Dendritic cell treated with granulocyte-macrophage colony-stimulating factor and Interleukin-4, amounts not matched to agents 40 ng/mL and 50 ng/mL, for 4 days (primary cell): ENCODE measurements at regions not wholly inside any gene's neighbourhood (a gene's known extent, or its start where the extent isn't known, plus 50 kb on each side); places are given as distances from the start of the nearest gene placed in this dataset.

ENCODE experiments used
- H3K27ac Mint-ChIP-seq: one replicate; pipeline ENCODE4 v1.8.0; 2022; ENCODE audit warnings: mild to moderate bottlenecking, mixed read lengths
- H3K27me3 Mint-ChIP-seq: one replicate; pipeline ENCODE4 v1.8.0; 2022; ENCODE audit warnings: mild to moderate bottlenecking, mixed read lengths
- H3K36me3 Mint-ChIP-seq: one replicate; pipeline ENCODE4 v1.8.0; 2022; ENCODE audit warnings: low read depth, mixed read lengths
- H3K4me1 Mint-ChIP-seq: one replicate; pipeline ENCODE4 v1.8.0; 2022; ENCODE audit warnings: low read depth, mixed read lengths
- H3K4me3 Mint-ChIP-seq: one replicate; pipeline ENCODE4 v1.8.0; 2022; ENCODE audit warnings: mild to moderate bottlenecking, moderate library complexity, mixed read lengths
- H3K9me3 Mint-ChIP-seq: one replicate; pipeline ENCODE4 v1.8.0; 2022; ENCODE audit warnings: mixed read lengths
- intact Hi-C: fragments of 100-400 bp; cut with micrococcal nuclease; formaldehyde crosslinking; loops from one replicate; pipeline ENCODE4 v1.15.0; 2022

DNA sequence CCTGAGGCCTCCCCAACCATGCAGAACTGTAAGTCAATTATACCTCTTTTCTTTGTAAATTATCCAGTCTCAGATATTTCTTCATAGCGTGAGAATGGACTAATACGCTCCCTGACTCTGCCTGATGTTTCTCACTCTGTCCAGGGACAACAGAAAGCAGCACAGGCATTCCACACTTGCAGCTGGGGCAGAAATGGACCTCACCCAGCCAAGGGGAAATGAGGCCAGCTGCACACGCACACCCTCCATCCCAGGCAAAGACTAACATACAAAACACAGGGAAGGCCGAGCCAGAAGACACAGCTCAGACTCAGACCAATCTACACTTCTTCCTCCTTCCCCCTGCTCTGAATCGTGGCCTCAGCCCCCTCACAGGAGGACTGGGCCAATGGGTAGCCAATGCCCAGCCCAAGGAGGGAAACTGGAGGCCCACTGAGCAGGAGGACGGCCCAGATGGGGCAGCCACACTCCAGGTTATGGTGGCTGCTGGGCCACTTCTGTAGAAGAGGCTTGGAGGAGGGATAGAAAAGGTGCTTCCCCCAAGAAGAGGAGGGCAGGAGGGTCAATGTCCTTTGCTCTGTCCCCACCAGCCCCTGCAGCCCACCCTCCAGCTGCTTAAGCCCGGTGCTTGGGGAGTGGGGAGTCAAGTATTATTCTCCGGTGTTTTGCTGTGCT lies 228.4 kb downstream of the NPHP4 start:
- no peaks in the 10 kb centered on the region for H3K4me1 Mint-ChIP-seq
- no peak overlapping the region for H3K4me3 Mint-ChIP-seq
- H3K36me3 Mint-ChIP-seq, result no peaks in the 10 kb centered on the region
- H3K9me3 Mint-ChIP-seq, result peaks cover 23% of the 10 kb centered on the region
- H3K27ac Mint-ChIP-seq, result no peak overlapping the region
- H3K27me3 Mint-ChIP-seq, result peaks cover 27% of the 10 kb centered on the region
- intact Hi-C loops, result no loop called here

DNA sequence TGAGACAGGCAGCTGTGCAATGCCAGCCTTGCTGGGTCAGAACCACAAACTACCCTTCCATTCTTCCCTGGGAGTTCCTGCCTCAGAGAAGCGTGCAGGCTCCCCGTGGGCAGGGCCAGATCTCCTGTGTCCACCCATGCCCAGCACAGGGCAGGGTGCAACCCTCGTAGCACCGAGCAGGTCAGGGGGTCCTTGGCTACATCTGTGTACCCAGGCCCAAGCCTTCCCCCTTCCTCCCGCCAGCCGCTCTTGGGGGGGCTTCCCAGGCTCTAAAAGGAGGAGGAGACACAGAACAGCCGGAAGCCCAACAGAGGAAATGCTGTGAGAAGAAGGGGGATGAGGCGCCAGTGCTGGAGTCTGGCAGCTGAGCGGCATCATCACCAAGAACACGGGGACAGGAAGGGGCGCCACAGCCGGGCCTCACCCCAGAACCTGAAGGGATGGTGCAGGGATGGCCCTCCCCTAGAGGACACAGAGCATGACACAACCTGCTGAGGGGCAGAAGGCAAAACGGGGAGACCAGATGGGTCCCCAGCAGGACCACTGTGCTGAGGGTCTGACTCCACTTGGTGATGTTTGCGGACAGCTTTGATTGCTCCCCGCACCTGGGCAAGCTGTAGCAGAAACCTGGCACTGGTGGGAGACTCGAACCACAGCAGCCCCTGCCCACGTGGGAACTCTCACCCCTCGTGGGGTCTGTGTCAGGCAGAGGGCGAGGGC lies 233.2 kb downstream of the NPHP4 start:
- H3K4me3 Mint-ChIP-seq, result no peak overlapping the region
- peaks cover 9% of the 10 kb centered on the region for H3K27me3 Mint-ChIP-seq
- H3K36me3 Mint-ChIP-seq, result no peaks in the 10 kb centered on the region
- intact Hi-C loops, result no loop called here
- no peaks in the 10 kb centered on the region for H3K4me1 Mint-ChIP-seq
- H3K9me3 Mint-ChIP-seq, result peaks cover 18% of the 10 kb centered on the region
- H3K27ac Mint-ChIP-seq, result no peak overlapping the region

DNA sequence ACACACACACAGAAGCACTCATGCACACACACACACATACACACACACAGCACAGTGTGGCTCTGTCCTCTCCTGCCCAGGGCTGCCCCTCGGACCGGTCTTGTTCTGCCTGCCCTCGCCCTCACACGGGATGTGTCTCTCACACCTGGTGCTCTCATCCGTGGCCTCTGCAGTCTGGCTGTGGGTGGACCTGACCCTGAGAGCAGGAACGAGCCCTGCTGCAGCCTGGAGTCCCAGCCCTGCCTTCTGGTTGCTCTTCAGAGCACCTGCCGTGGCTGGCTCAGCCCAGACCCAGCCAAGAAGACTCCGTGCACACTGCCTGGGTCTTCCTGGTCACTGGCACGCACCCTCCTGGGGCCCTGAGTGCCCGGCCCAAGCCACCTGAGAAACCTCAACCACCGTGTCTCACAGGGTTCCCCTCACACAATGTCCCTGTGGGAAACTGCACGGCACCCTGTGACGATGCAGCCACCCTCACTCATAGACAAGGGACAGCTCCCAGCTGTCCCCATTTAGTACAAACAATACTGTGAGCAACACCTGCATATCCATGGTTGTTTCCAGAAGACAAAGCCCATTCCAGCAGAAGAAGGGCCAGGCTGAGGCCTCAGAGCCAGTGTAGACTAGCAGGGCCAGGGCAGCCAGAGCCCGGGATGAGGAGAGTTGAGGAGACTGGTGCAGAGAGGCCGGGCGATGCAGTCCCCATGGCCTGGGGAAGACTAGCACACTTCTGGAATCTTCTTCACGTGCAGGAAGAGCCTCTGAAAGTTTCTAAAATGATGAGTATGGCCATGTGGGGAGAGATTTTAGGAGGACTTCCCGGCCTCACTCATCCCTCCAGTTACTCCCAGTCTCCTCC lies 234.0 kb downstream of the NPHP4 start:
- peaks cover 4% of the 10 kb centered on the region for H3K27me3 Mint-ChIP-seq
- no peaks in the 10 kb centered on the region for H3K4me1 Mint-ChIP-seq

DNA sequence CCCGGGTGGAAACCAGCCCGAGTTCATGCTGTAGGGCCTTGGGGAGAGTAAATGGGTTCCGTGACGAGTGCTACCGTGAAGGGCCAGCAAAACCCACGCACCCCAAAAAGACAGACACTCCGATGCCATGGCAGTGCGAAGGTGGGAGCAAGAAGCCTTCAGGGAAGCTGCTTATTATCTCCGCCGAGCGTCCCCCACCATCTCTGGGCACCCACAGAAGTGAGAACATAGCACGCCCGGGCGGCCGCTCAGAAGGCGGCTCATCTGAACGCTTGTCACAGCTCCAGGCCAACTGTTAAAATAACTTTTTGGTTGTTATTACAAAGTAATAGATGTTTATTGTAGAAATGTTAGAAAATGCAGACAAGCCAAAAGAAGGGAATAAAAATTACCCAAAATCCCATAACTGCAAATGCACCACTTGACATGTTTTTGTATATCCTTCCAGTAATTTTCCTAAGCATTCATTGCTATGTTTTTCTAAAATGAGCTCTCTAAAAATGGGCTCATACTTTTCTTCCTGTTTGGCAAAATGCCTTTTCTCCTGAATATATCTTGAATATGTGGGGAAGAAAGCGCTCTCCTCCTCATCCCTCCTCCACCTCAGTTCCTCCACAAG lies 234.9 kb downstream of the NPHP4 start:
- no peak overlapping the region for H3K27ac Mint-ChIP-seq
- peaks cover 8% of the 10 kb centered on the region for H3K9me3 Mint-ChIP-seq
- no peaks in the 10 kb centered on the region for H3K36me3 Mint-ChIP-seq
- H3K4me3 Mint-ChIP-seq, result no peak overlapping the region
- H3K27me3 Mint-ChIP-seq, result peaks cover 4% of the 10 kb centered on the region
- H3K4me1 Mint-ChIP-seq, result no peaks in the 10 kb centered on the region
- intact Hi-C loops, result no loop called here

More for the DNA sequence above, 234.0 kb downstream of the NPHP4 start:
- Mint-ChIP-seq H3K27ac (no peak overlapping the region), H3K36me3 (no peaks in the 10 kb centered on the region), H3K4me3 (no peak overlapping the region), H3K9me3 (peaks cover 10% of the 10 kb centered on the region)
- intact Hi-C loops, result no loop called here

DNA sequence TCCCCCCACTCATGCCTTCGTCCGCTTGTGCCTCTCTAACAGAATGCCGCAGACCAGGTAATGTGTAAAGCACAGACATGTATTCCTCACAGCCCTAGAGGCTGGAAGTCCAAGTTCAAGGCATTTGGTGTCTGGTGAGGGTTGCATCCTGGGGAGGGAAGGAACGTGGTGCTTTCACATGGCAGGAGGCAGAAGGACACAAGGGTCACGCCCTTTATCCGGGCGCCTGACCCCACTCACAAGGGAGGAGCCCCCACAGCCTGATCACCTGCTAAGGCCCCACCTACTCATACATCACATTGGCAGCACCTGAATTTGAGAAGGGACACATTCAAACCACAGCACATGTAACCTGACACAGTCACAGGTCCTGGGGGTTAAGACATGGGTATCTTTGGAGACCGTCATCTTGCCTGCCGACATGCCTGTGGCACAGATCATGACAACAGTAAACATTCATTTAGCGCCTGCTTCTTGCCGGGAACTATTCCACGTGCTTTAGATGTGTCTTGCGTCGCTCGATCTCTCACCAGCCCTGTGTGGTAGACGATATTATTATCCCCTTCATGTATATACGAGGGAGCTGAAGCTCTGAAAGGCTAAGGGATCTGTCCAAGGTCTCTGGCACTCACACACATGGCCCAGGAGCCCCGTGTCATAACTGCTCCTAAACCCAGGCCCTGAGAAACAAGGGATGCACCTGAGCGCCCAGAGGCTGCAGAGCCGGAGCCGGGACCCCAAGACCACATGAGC lies 235.6 kb downstream of the NPHP4 start:
- intact Hi-C loops, result no loop called here
- H3K36me3 Mint-ChIP-seq, result no peaks in the 10 kb centered on the region
- H3K4me1 Mint-ChIP-seq, result no peaks in the 10 kb centered on the region
- peaks cover 8% of the 10 kb centered on the region for H3K9me3 Mint-ChIP-seq
- H3K27me3 Mint-ChIP-seq, result peaks cover 4% of the 10 kb centered on the region
- H3K4me3 Mint-ChIP-seq, result no peak overlapping the region
- no peak overlapping the region for H3K27ac Mint-ChIP-seq

DNA sequence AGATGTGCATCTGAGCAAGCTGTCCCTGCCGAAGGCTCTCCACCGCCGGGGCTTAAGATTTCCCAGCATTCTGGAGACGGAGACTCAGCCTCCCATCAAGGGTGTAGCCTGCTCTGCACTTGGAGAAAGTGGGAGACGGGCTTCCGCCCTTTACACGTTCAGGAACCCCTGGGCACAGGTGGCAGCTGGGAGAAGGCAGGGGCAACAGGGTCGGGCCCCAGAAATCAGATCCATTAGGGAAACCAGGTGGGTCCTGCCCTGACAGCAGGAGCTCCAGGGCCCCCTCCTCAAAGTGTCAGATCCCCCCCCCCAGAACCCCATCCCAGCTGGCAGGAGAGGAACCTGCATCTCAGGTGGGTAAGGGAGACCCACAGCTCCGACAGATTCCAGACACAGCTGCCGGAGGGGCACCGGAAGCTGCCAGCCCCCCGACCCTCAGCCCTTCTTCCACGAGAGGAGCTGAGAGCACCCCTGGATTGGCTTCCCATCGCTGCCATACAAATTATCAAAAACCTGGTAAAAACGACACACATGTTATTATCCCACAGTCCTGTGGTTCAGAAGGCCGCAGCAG lies 236.6 kb downstream of the NPHP4 start:
- H3K4me1 Mint-ChIP-seq, result no peaks in the 10 kb centered on the region
- peaks cover 6% of the 10 kb centered on the region for H3K9me3 Mint-ChIP-seq
- no peaks in the 10 kb centered on the region for H3K36me3 Mint-ChIP-seq
- intact Hi-C loops, result no loop called here
- peaks cover 4% of the 10 kb centered on the region for H3K27me3 Mint-ChIP-seq
- H3K27ac Mint-ChIP-seq, result no peak overlapping the region
- no peak overlapping the region for H3K4me3 Mint-ChIP-seq

DNA sequence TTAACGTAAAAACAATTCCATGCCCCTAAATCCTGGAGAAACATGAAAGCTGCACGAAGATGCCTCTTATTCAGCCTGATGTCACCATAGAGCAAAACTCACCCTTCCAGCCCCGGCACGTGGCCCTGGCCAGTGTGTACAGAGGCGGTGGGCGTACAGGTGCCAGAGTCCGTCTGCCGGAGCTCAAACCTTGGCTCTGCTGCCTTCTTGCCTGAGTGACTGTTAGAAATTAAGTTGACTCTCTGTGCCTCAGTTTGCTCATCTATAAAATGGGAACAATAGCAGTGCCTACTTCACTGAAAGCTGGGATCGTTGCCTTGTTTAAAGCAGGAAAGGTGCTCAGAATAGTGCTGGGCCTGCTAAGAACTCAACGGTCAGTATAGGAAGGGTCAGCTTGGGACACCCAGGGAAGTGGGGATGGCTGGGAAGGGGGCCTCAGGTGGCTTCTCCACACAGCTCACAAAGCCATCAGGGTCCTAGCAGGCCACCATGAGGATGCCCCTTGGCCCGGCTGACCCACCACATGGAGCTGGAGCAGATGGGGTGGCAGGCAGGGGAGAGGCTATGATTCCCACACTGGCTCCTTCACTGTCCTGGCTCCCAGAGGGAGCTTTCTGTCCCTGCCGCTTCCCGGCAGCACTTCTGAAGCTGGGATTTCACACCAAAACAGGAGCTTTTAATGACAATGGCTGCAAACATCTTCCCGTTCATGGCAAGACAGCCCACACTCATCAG lies 237.2 kb downstream of the NPHP4 start:
- H3K36me3 Mint-ChIP-seq, result no peaks in the 10 kb centered on the region
- no peaks in the 10 kb centered on the region for H3K9me3 Mint-ChIP-seq
- H3K27ac Mint-ChIP-seq, result no peak overlapping the region
- no peaks in the 10 kb centered on the region for H3K27me3 Mint-ChIP-seq
- no peaks in the 10 kb centered on the region for H3K4me1 Mint-ChIP-seq
- H3K4me3 Mint-ChIP-seq, result no peak overlapping the region
- intact Hi-C loops, result no loop called here

DNA sequence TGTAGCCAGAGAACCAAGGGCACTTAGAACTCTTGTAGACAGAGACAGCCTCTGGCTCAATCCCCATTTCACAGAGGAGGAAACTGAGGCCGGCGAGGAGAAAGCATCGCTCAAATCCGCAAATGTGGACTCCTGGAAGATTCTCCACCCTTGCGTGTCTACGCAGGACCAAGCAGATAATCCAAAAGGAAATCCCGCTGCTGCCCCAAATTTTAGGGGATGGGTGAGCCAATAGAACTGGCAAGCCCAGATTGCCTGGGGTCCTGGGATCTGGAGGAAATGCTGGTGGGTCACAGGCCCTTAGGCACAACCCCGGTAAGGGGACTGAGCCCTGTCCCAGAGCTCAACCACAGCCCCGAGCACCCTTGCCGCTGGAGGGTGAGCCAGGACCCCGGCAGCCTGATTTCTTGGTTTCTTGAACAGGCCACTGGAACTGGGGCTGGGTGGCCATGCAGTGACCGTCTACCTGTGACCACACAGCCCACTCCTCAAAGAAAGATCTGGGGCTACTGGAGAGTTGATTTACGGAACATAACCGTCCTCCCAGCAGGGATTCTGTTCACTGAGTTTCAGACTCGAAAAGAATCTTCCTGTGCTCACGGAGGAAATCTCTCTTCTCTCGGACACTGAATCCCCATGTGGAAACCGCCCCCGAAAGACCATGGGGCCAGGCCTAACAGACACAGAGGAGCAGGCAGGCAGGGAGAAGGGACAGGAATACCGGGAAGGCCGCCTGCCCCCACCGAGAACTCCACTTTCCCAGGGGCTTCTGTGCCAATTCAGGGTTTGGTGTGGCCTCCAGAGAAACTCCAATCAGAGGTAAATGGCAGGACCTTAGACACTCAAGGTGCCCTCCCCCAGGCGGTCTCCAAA lies 238.4 kb downstream of the NPHP4 start:
- intact Hi-C loops, result no loop called here
- H3K27me3 Mint-ChIP-seq, result no peaks in the 10 kb centered on the region
- H3K4me1 Mint-ChIP-seq, result no peaks in the 10 kb centered on the region
- no peaks in the 10 kb centered on the region for H3K9me3 Mint-ChIP-seq
- no peak overlapping the region for H3K27ac Mint-ChIP-seq
- no peak overlapping the region for H3K4me3 Mint-ChIP-seq
- no peaks in the 10 kb centered on the region for H3K36me3 Mint-ChIP-seq

DNA sequence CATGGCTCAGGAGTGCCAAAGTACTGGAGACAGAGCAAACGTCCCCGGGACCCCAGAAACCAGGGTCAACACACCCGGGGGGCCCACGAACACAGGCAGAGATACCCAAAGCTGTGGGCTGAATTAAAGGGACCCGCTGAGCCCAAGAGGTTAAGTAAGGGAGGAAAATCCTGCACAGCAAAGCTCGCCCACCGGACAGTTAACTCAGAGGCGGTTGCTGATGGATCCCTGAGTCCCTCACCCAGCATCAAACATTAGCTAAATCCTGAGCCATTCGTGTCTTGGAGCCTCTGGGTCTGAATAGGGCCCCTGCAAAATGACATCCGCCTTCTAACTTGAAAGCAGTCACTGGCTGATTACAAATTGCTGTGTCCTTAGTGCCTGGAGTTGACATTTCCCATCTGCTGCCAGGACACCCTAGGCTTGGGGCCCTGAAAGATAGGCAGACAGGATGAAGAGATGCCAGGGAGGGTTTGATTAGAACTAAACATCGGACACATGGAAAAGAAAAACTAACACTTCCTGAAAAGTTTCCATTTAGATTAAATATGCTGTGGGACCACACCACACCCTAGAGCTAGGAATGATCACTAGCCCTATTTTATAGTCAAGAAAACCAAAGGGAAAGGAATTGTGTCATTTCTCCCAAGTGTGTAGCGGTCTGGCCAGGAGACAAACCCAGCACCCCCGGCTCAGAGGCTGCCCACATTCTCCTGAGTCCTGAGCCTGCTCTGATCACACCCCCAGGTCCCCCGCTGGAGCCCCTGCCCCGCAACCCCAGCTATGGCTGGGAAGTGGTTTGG lies 239.3 kb downstream of the NPHP4 start:
- intact Hi-C loops, result no loop called here
- Mint-ChIP-seq H3K4me1 (no peaks in the 10 kb centered on the region), H3K27me3 (no peaks in the 10 kb centered on the region), H3K27ac (no peak overlapping the region), H3K36me3 (no peaks in the 10 kb centered on the region), H3K9me3 (no peaks in the 10 kb centered on the region), H3K4me3 (no peak overlapping the region)

DNA sequence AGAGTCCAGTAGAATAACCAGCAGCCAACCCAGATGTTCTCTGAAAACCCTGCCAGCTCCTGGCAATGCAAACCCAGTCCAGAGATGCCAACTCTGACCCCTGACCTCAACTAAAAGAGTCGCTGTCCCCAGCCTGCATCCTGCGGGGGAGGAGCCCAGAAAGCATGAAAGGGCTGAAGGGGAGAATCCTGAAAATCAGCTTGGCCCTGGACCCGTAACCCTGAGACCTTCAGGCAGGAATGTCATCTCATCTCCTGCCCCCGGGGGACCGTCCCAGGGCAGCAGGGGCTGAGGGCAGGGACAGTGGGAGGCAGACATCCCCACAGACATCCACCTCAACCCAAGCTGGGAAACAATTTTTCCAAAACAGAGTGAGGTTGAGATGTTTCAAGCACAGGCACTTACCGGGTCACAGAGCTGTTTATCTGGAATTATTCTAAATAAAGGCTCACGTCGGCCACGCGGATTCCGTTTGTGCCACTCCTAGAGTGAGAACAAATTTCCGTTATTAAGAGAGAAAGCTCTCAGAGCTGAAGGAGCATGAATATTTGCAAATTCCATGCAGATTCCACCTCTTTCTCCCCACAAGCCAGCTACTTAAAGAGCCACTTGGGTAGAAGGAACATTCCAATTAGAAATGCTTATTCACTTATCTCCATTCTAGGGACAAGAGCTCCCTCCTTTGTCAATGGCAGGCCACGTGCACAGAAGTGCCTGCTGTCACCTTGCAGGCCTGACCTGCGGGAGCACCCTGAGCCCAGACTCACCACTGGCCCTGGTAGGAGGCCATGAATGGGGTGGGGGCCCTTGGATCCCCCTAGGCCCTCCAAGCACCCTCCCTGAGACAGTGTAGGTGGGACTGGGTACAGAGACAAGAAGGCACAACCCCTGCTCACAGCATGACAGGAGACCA lies 240.1 kb downstream of the NPHP4 start:
- Mint-ChIP-seq H3K4me1 (no peaks in the 10 kb centered on the region), H3K4me3 (no peak overlapping the region), H3K27me3 (no peaks in the 10 kb centered on the region), H3K9me3 (no peaks in the 10 kb centered on the region), H3K27ac (no peak overlapping the region), H3K36me3 (no peaks in the 10 kb centered on the region)
- intact Hi-C loops, result no loop called here

DNA sequence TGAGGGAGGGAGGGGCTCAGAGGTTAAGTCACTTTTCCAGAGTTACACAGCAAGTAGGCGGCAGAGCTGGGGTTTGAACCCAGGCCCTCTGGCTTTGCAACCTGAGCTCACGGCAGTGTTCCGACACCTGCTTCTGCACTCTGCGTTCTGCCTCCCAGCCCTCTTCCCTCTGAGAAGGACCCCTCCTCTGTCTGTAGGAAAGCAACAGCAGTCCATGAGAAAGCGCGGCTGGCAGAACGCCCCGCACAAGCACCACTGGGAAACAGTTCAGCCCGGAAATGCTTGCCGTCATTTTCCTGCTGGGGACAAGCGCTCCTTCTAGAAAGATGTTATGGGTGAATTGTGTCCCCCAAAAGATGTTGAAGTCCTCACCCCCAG lies 241.1 kb downstream of the NPHP4 start:
- no peak overlapping the region for H3K4me3 Mint-ChIP-seq
- no peaks in the 10 kb centered on the region for H3K4me1 Mint-ChIP-seq
- H3K9me3 Mint-ChIP-seq, result no peaks in the 10 kb centered on the region
- H3K36me3 Mint-ChIP-seq, result no peaks in the 10 kb centered on the region
- intact Hi-C loops, result no loop called here
- H3K27me3 Mint-ChIP-seq, result no peaks in the 10 kb centered on the region
- no peak overlapping the region for H3K27ac Mint-ChIP-seq
